Chondrocyte (in vitro differentiated cells): ENCODE measurements at regions not wholly inside any gene's neighbourhood (a gene's known extent, or its start where the extent isn't known, plus 50 kb on each side); places are given as distances from the start of the nearest gene placed in this dataset.

Experiments
- DNase-seq: peaks from one replicate; pipeline ENCODE4 v3.0.0; 2021; ENCODE audit warnings: mixed read lengths, low spot score
- H3K27ac Mint-ChIP-seq: one replicate; pipeline ENCODE4 v1.8.0; 2021; ENCODE audit warnings: mild to moderate bottlenecking, moderate library complexity, mixed read lengths; ENCODE audit not compliant: unreplicated experiment
- H3K27me3 Mint-ChIP-seq: 2 replicates; pipeline ENCODE4 v1.8.0; 2021; ENCODE audit warnings: low read depth, mixed read lengths
- H3K36me3 Mint-ChIP-seq: 2 replicates; pipeline ENCODE4 v1.8.0; 2021; ENCODE audit warnings: low read depth, mixed read lengths
- H3K4me1 Mint-ChIP-seq: 2 replicates; pipeline ENCODE4 v1.8.0; 2021; ENCODE audit warnings: low read depth, mild to moderate bottlenecking, mixed read lengths
- H3K4me3 Mint-ChIP-seq: one replicate; pipeline ENCODE4 v1.8.0; 2021; ENCODE audit warnings: mild to moderate bottlenecking, moderate library complexity, mixed read lengths; ENCODE audit not compliant: unreplicated experiment
- H3K9me3 Mint-ChIP-seq: 2 replicates; pipeline ENCODE4 v1.8.0; 2021; ENCODE audit warnings: low read depth, mixed read lengths
- CTCF ChIP-seq: fragments of 200-600 bp; sonication (generic); IDR thresholded peaks from 2 replicates; pipeline ENCODE4 v1.5.0; 2021; ENCODE audit warnings: antibody characterized with exemption, mild to moderate bottlenecking, moderate library complexity

GRCh38 chr16:73204359-73205152 lies 156.6 kb upstream of the ZFHX3 start:
- Mint-ChIP-seq H3K9me3 (no peaks in the 10 kb centered on the region), H3K36me3 (no peaks in the 10 kb centered on the region), H3K27me3 (no peaks in the 10 kb centered on the region), H3K4me1 (peaks cover 24% of the 10 kb centered on the region), H3K27ac (no peak overlapping the region), H3K4me3 (no peak overlapping the region)
- TF ChIP-seq CTCF, result no peak
- no peak for DNase-seq

GRCh38 chr16:73202161-73202729 lies 154.3 kb upstream of the ZFHX3 start:
- no peaks in the 10 kb centered on the region for H3K27me3 Mint-ChIP-seq
- no peak for TF ChIP-seq CTCF
- peak overlapping the region; percentile 76 for H3K27ac Mint-ChIP-seq
- no peak for DNase-seq
- no peaks in the 10 kb centered on the region for H3K9me3 Mint-ChIP-seq
- H3K4me1 Mint-ChIP-seq, result peaks cover 24% of the 10 kb centered on the region
- H3K4me3 Mint-ChIP-seq, result peak overlapping the region; percentile 10
- no peaks in the 10 kb centered on the region for H3K36me3 Mint-ChIP-seq

- Mint-ChIP-seq H3K27me3 (no peaks in the 10 kb centered on the region), H3K36me3 (no peaks in the 10 kb centered on the region), H3K4me3 (no peak overlapping the region), H3K4me1 (peaks cover 24% of the 10 kb centered on the region), H3K9me3 (no peaks in the 10 kb centered on the region), H3K27ac (no peak overlapping the region)
- TF ChIP-seq CTCF, result peak; percentile 39
- no peak for DNase-seq
Observed at GRCh38 chr16:73199214-73199613, 151.3 kb upstream of the ZFHX3 start.

- TF ChIP-seq CTCF, result no peak
- no peaks in the 10 kb centered on the region for H3K27me3 Mint-ChIP-seq
- H3K4me3 Mint-ChIP-seq, result no peak overlapping the region
- no peak for DNase-seq
- H3K9me3 Mint-ChIP-seq, result no peaks in the 10 kb centered on the region
- peaks cover 24% of the 10 kb centered on the region for H3K4me1 Mint-ChIP-seq
- H3K27ac Mint-ChIP-seq, result no peak overlapping the region
- H3K36me3 Mint-ChIP-seq, result no peaks in the 10 kb centered on the region
Observed at GRCh38 chr16:73198481-73198880, 150.6 kb upstream of the ZFHX3 start.

- no peak for TF ChIP-seq CTCF
- Mint-ChIP-seq H3K4me1 (peaks cover 18% of the 10 kb centered on the region), H3K4me3 (no peak overlapping the region), H3K9me3 (no peaks in the 10 kb centered on the region), H3K27me3 (no peaks in the 10 kb centered on the region), H3K27ac (no peak overlapping the region), H3K36me3 (no peaks in the 10 kb centered on the region)
- DNase-seq, result no peak
Observed at GRCh38 chr16:73197598-73197997, 149.7 kb upstream of the ZFHX3 start.
